OCI-LY7 (cell line): ENCODE measurements at regions not wholly inside any gene's neighbourhood (a gene's known extent, or its start where the extent isn't known, plus 50 kb on each side); places are given as distances from the start of the nearest gene placed in this dataset.

Experiments used
- EZH2phosphoT487 ChIP-seq: fragments of 200-600 bp; sonication (generic); IDR thresholded peaks from 2 replicates; pipeline ENCODE4 v1.6.1; 2018; ENCODE audit warnings: low read depth, borderline replicate concordance, mild to moderate bottlenecking, mixed run types, antibody characterized with exemption, low read length, moderate library complexity, mixed read lengths
- TF ChIP-seq, protein P1 (sequence below): fragments of 200-600 bp; sonication (generic); conservative IDR thresholded peaks from 2 replicates; pipeline ENCODE4 v1.5.1; 2014; ENCODE audit warnings: mild to moderate bottlenecking, antibody characterized with exemption, low read length, moderate library complexity, mixed read lengths

GRCh38 chr4:17260166-17260907 is 251.6 kb downstream of the QDPR start:
- TF ChIP-seq, protein P1, sequence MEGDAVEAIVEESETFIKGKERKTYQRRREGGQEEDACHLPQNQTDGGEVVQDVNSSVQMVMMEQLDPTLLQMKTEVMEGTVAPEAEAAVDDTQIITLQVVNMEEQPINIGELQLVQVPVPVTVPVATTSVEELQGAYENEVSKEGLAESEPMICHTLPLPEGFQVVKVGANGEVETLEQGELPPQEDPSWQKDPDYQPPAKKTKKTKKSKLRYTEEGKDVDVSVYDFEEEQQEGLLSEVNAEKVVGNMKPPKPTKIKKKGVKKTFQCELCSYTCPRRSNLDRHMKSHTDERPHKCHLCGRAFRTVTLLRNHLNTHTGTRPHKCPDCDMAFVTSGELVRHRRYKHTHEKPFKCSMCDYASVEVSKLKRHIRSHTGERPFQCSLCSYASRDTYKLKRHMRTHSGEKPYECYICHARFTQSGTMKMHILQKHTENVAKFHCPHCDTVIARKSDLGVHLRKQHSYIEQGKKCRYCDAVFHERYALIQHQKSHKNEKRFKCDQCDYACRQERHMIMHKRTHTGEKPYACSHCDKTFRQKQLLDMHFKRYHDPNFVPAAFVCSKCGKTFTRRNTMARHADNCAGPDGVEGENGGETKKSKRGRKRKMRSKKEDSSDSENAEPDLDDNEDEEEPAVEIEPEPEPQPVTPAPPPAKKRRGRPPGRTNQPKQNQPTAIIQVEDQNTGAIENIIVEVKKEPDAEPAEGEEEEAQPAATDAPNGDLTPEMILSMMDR, result no peak
- TF ChIP-seq EZH2phosphoT487, result no peak
